ENCODE measurements at regions not wholly inside any gene's neighbourhood (a gene's known extent, or its start where the extent isn't known, plus 50 kb on each side); places are given as distances from the start of the nearest gene placed in this dataset.

- no peak for DNase-seq (ENCODE audit: low read depth)
- H3K4me3 ChIP-seq (ENCODE audit: low read length), result no peak overlapping the region
- TF ChIP-seq CTCF (conservative IDR thresholded peaks at IDR 0.05; ENCODE audit: low read length), result no peak
Observed at GRCh38 chr5:136667789-136668188, 302.4 kb upstream of the TRPC7 start.

GRCh38 chr5:136666970-136667620 is 301.8 kb upstream of the TRPC7 start:
- no peak for TF ChIP-seq CTCF (conservative IDR thresholded peaks at IDR 0.05; ENCODE audit: low read length)
- H3K4me3 ChIP-seq (ENCODE audit: low read length), result no peak overlapping the region
- DNase-seq (ENCODE audit: low read depth), result no peak

GRCh38 chr5:136665331-136665730 is 300.0 kb upstream of the TRPC7 start:
- TF ChIP-seq CTCF (conservative IDR thresholded peaks at IDR 0.05; ENCODE audit: low read length), result no peak
- no peak for DNase-seq (ENCODE audit: low read depth)
- H3K4me3 ChIP-seq (ENCODE audit: low read length), result no peak overlapping the region

DNA sequence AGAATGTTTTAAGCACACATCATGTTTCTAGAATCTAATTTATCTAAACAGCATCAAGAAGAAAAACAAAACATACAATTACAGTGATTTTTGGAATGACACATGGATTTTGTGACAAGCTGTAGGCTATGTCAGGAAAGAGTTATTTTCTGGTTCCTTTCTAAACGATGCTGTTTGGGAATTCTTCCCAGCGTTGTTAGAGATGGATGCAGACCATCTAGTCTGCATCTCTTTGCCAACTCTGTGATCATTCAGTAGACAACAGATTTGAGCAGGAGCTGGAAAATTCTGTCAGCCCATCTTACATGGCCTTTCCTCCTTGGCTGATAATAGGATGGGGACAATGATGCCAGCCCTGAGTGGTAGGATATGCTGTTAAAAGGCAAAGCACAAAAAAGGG is 295.7 kb upstream of the TRPC7 start:
- no peak overlapping the region for H3K4me3 ChIP-seq (ENCODE audit: low read length)
- TF ChIP-seq CTCF (conservative IDR thresholded peaks at IDR 0.05; ENCODE audit: low read length), result no peak
- no peak for DNase-seq (ENCODE audit: low read depth)

DNA sequence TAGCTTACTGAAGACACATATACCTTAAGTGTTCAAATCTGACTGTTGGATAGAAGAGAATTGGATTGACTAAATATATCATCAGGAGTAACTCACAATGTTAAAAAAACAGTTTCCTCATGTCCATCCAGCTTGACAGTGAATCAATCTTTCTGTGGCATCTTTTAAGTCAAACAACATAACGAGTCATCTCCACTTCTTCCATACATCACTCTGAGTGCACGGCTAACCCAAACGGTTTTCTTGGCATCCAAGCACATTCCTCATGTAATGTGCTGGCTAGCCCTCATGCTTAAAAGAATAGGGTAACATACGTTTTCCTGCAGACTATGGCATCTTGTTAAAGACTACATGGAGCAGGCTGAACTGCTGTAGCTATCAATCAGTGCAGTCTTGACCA is 291.5 kb upstream of the TRPC7 start:
- no peak overlapping the region for H3K4me3 ChIP-seq (ENCODE audit: low read length)
- no peak for TF ChIP-seq CTCF (conservative IDR thresholded peaks at IDR 0.05; ENCODE audit: low read length)
- no peak for DNase-seq (ENCODE audit: low read depth)

DNA sequence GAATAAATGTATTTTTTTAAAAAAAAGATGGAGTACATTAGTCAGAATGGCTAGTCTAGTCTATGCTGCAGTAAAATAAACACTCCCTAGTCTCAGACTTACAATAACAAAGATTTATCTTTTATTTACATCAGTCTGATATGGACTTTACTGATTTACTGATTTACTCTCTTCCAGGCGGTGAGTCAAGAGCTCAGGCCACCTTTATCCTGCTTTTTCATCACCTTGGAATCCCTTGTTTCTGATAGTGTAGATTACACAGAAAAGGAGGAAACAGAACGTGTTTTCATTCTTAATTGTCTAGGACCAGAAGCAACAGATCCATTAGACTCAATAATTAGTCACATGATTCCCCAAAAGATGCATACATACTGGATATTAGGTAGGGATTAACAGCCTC is 290.1 kb upstream of the TRPC7 start:
- TF ChIP-seq CTCF (conservative IDR thresholded peaks at IDR 0.05; ENCODE audit: low read length), result no peak
- H3K4me3 ChIP-seq (ENCODE audit: low read length), result no peak overlapping the region
- no peak for DNase-seq (ENCODE audit: low read depth)

DNA sequence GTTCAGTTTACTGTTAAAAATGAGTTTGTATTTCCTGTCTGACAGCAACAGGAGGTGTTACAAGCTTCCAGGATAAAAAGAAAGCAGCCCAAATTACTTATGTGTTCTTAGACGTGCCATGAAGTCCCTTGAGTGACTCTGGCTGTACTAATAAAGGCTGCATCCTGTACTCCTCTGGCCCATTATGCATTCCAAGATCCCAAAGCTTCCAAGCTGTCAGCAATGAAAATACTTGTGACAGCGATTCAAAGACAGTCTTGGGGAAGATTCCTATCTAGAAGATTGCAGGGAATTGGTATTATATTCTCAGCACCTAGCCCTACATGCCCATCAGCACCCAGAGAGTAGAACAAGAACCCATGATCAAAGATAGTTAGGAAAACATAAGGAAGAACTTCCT is 281.6 kb upstream of the TRPC7 start:
- DNase-seq (ENCODE audit: low read depth), result no peak
- no peak for TF ChIP-seq CTCF (conservative IDR thresholded peaks at IDR 0.05; ENCODE audit: low read length)
- no peak overlapping the region for H3K4me3 ChIP-seq (ENCODE audit: low read length)

Data from AG10803 (cell line).